SU-DHL-6 (cell line): ENCODE measurements at regions not wholly inside any gene's neighbourhood (a gene's known extent, or its start where the extent isn't known, plus 50 kb on each side); places are given as distances from the start of the nearest gene placed in this dataset.

Experiments used
- EZH2phosphoT487 ChIP-seq: fragments of 200-600 bp; sonication (generic), shearing (Covaris generic); conservative IDR thresholded peaks from 2 replicates; pipeline ENCODE4 v1.6.1; 2018; ENCODE audit warnings: mild to moderate bottlenecking, antibody characterized with exemption, low read length, moderate library complexity, mixed read lengths
- TF ChIP-seq, protein P1 (sequence below): fragments of 200-600 bp; sonication (generic); IDR thresholded peaks from one replicate; pipeline ENCODE4 v1.5.1; 2017; ENCODE audit warnings: antibody characterized with exemption, mild to moderate bottlenecking, low read length, moderate library complexity; ENCODE audit not compliant: insufficient read depth, poor library complexity, severe bottlenecking

DNA sequence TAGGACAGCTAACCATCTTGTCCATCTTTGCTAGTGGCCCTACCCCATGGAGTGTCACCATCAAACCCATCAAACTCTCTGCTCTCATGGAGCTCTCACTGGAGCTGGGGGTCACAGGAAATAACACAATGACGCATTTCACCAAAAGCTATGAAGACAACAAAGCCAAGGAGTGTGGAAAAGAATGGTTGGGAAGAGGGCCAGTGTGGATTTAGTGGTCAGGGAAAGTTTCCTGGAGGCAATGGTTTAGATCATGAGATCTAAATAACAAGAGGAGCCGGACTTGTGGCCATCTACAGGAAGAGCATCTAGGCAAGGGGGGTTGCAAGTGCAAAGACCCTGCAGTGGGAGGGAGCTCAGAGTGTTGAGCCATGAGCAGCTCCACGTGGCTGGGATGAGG, 189.5 kb downstream of the BMP7 start:
- TF ChIP-seq, protein P1, sequence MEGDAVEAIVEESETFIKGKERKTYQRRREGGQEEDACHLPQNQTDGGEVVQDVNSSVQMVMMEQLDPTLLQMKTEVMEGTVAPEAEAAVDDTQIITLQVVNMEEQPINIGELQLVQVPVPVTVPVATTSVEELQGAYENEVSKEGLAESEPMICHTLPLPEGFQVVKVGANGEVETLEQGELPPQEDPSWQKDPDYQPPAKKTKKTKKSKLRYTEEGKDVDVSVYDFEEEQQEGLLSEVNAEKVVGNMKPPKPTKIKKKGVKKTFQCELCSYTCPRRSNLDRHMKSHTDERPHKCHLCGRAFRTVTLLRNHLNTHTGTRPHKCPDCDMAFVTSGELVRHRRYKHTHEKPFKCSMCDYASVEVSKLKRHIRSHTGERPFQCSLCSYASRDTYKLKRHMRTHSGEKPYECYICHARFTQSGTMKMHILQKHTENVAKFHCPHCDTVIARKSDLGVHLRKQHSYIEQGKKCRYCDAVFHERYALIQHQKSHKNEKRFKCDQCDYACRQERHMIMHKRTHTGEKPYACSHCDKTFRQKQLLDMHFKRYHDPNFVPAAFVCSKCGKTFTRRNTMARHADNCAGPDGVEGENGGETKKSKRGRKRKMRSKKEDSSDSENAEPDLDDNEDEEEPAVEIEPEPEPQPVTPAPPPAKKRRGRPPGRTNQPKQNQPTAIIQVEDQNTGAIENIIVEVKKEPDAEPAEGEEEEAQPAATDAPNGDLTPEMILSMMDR = no peak
- TF ChIP-seq EZH2phosphoT487 = no peak
